IMR-90 (cell line): ENCODE measurements at regions not wholly inside any gene's neighbourhood (a gene's known extent, or its start where the extent isn't known, plus 50 kb on each side); places are given as distances from the start of the nearest gene placed in this dataset.

Experiments
- ATAC-seq: fragments of 200-7000 bp; cut with Tn5 transposase; 2 replicates; pipeline ENCODE4 v1.9.1; 2020; ENCODE audit warnings: low read depth, mild to moderate bottlenecking, moderate library complexity
- BruUV-seq: library from RNA; stranded (reverse); fragments of 400-500 nt; replicated peaks from 2 replicates; lab custom pipeline; 2021; lab: Mats Ljungman, UMichigan
- CTCF ChIA-PET: fragments of 300-600 bp; formaldehyde crosslinking; extraction: SDS; loops from one replicate; lab custom pipeline; 2021; ENCODE audit warnings: antibody characterized with exemption; lab: Yijun Ruan, JAX
- POLR2A ChIA-PET: fragments of 300-600 bp; sonication (Branson Sonifier 250); formaldehyde crosslinking; loops from one replicate; lab custom pipeline; 2022; ENCODE audit warnings: antibody characterized with exemption; ENCODE audit not compliant: unreplicated experiment; lab: Charles Lee
- DNase-seq: peaks from one replicate; pipeline ENCODE4 v3.0.0; 2013
- H2AFZ ChIP-seq: replicated peaks from 2 replicates; pipeline ENCODE3; 2013; ENCODE audit warnings: low read length, mild to moderate bottlenecking; ENCODE audit not compliant: poor library complexity
- H2AK5ac ChIP-seq: 2 replicates; pipeline ENCODE4 v1.6.1; 2013; ENCODE audit warnings: low read depth, low read length, inconsistent platforms
- H2AK9ac ChIP-seq: replicated peaks from 2 replicates; pipeline ENCODE3; 2013; ENCODE audit warnings: mild to moderate bottlenecking, low read depth, low read length, moderate library complexity; ENCODE audit not compliant: poor library complexity
- H2BK120ac ChIP-seq: 2 replicates; pipeline ENCODE4 v1.6.1; 2013; ENCODE audit warnings: low read depth, low read length, inconsistent platforms
- H2BK15ac ChIP-seq: 3 replicates; pipeline ENCODE4 v1.6.1; 2013; ENCODE audit warnings: low read depth, low read length, inconsistent platforms
- H2BK20ac ChIP-seq: 2 replicates; pipeline ENCODE4 v1.6.1; 2013; ENCODE audit warnings: low read depth, mild to moderate bottlenecking, inconsistent platforms, low read length, moderate library complexity
- H2BK5ac ChIP-seq: 2 replicates; pipeline ENCODE4 v1.6.1; 2013; ENCODE audit warnings: mild to moderate bottlenecking, low read depth, low read length, inconsistent platforms; ENCODE audit not compliant: poor library complexity, severe bottlenecking
- H3K14ac ChIP-seq: replicated peaks from 2 replicates; pipeline ENCODE4 v1.6.1; 2013; ENCODE audit warnings: low read depth, low read length, inconsistent platforms
- H3K18ac ChIP-seq: 2 replicates; pipeline ENCODE4 v1.6.1; 2013; ENCODE audit warnings: low read depth, low read length, control low read depth
- H3K23ac ChIP-seq: 2 replicates; pipeline ENCODE4 v1.6.1; 2013; ENCODE audit warnings: low read depth, low read length, inconsistent platforms
- H3K27ac ChIP-seq: 2 replicates; pipeline ENCODE4 v1.5.1; 2013; ENCODE audit warnings: mild to moderate bottlenecking, control low read depth, low read length; ENCODE audit not compliant: insufficient read depth
- H3K27me3 ChIP-seq: 2 replicates; pipeline ENCODE4 v1.6.1; 2013; ENCODE audit warnings: low read length; ENCODE audit not compliant: control insufficient read depth, insufficient read depth
- H3K36me3 ChIP-seq: 2 replicates; pipeline ENCODE4 v1.6.1; 2013; ENCODE audit warnings: low read length, mixed read lengths; ENCODE audit not compliant: control insufficient read depth, insufficient read depth
- H3K4ac ChIP-seq: 2 replicates; pipeline ENCODE4 v1.6.1; 2013; ENCODE audit warnings: low read depth, low read length, inconsistent platforms
- H3K4me1 ChIP-seq: 2 replicates; pipeline ENCODE4 v1.6.1; 2013; ENCODE audit warnings: low read length, mixed read lengths; ENCODE audit not compliant: control insufficient read depth, insufficient read depth
- H3K4me2 ChIP-seq: 2 replicates; pipeline ENCODE4 v1.6.1; 2013; ENCODE audit warnings: low read depth, mild to moderate bottlenecking, control low read depth, low read length, moderate library complexity
- H3K4me3 ChIP-seq: 2 replicates; pipeline ENCODE4 v1.5.1; 2013; ENCODE audit warnings: low read depth, mild to moderate bottlenecking, control low read depth, low read length, moderate library complexity; ENCODE audit not compliant: insufficient read depth
- H3K56ac ChIP-seq: 2 replicates; pipeline ENCODE4 v1.6.1; 2013; ENCODE audit warnings: low read length, inconsistent platforms; ENCODE audit not compliant: insufficient read depth; ENCODE audit errors: extremely low read depth
- H3K79me1 ChIP-seq, 2 experiments: 2 replicates each; pipeline ENCODE4 v1.6.1; 2013; ENCODE audit warnings: low read length in 2 of 2, inconsistent platforms in 1 of 2, low read depth in 1 of 2
- H3K9ac ChIP-seq: 2 replicates; pipeline ENCODE4 v1.6.1; 2013; ENCODE audit warnings: low read depth, low read length, control low read depth
- H3K9me1 ChIP-seq: 2 replicates; pipeline ENCODE4 v1.6.1; 2013; ENCODE audit warnings: low read length, inconsistent platforms; ENCODE audit not compliant: insufficient read depth
- H3K9me3 ChIP-seq: 2 replicates; pipeline ENCODE4 v1.6.1; 2013; ENCODE audit warnings: low read length; ENCODE audit not compliant: control insufficient read depth, insufficient read depth
- H4K20me1 ChIP-seq: 2 replicates; pipeline ENCODE4 v1.6.1; 2013; ENCODE audit warnings: low read length, inconsistent platforms; ENCODE audit not compliant: insufficient read depth
- H4K5ac ChIP-seq: 2 replicates; pipeline ENCODE4 v1.6.1; 2013; ENCODE audit warnings: mild to moderate bottlenecking, low read depth, low read length, control low read depth
- H4K8ac ChIP-seq, 2 experiments: 2 replicates each; pipeline ENCODE4 v1.6.1; 2013; ENCODE audit warnings: low read depth in 2 of 2, low read length in 2 of 2, control low read depth in 1 of 2, inconsistent platforms in 1 of 2
- H4K91ac ChIP-seq: 2 replicates; pipeline ENCODE4 v1.6.1; 2013; ENCODE audit warnings: low read depth, low read length, inconsistent platforms; ENCODE audit not compliant: insufficient read depth
- CEBPB ChIP-seq: IDR thresholded peaks from 2 replicates; pipeline ENCODE4 v1.6.1; 2012; ENCODE audit warnings: low read depth, low read length, improper control_type of control experiment
- CHD1 ChIP-seq: IDR thresholded peaks from 2 replicates; pipeline ENCODE4 v1.6.1; 2012; ENCODE audit warnings: low read depth, low read length, improper control_type of control experiment
- MAFK ChIP-seq: IDR thresholded peaks from 2 replicates; pipeline ENCODE4 v1.6.1; 2012; ENCODE audit warnings: low read depth, low read length, improper control_type of control experiment
- MAZ ChIP-seq: IDR thresholded peaks from 2 replicates; pipeline ENCODE4 v1.6.1; 2012; ENCODE audit warnings: low read depth, mild to moderate bottlenecking, low read length, improper control_type of control experiment, moderate library complexity, borderline replicate concordance
- POLR2A ChIP-seq: IDR thresholded peaks from 2 replicates; pipeline ENCODE4 v1.6.1; 2012; ENCODE audit warnings: mild to moderate bottlenecking, low read depth, low read length
- RCOR1 ChIP-seq: IDR thresholded peaks from 2 replicates; pipeline ENCODE4 v1.6.1; 2012; ENCODE audit warnings: mild to moderate bottlenecking, low read length, improper control_type of control experiment; ENCODE audit not compliant: insufficient replicate concordance
- RFX5 ChIP-seq: IDR thresholded peaks from 2 replicates; pipeline ENCODE4 v1.8.0; 2012; ENCODE audit warnings: low read depth, mild to moderate bottlenecking, low read length, moderate library complexity
- WGBS, 2 experiments: methylation state at CpG; one replicate each; pipeline versions ENCODE4 v1.1.5 to v1.1.7; 2013; ENCODE audit warnings: missing lambda C conversion rate in 2 of 2; ENCODE audit not compliant: insufficient read length in 1 of 2; ENCODE audit errors: extremely low coverage in 2 of 2; 5-methylcytosine and 5-hydroxymethylcytosine counted together
- dilution Hi-C: fragments of 300-500 bp; cut with HindIII; formaldehyde crosslinking; loops from one replicate; pipeline ENCODE4 v1.14.3; 2018; ENCODE audit warnings: low sequenced_read_pairs; ENCODE audit not compliant: unreplicated experiment
- in situ Hi-C: fragments of 300-500 bp; cut with MboI; formaldehyde crosslinking; loops from 3 replicates; pipeline ENCODE4 v1.14.3; 2019; ENCODE audit warnings: low sequenced_read_pairs, inconsistent platforms, mixed read lengths
- intact Hi-C: fragments of 100-400 bp; cut with micrococcal nuclease; formaldehyde crosslinking; loops from 2 replicates; pipeline ENCODE4 v1.10.0; 2022
- TF ChIP-seq, protein P1 (sequence below): fragments of 150-350 bp; IDR thresholded peaks from 2 replicates; pipeline ENCODE4 v1.6.1; 2017; ENCODE audit warnings: mild to moderate bottlenecking, antibody characterized with exemption, low read length, low read depth

DNA sequence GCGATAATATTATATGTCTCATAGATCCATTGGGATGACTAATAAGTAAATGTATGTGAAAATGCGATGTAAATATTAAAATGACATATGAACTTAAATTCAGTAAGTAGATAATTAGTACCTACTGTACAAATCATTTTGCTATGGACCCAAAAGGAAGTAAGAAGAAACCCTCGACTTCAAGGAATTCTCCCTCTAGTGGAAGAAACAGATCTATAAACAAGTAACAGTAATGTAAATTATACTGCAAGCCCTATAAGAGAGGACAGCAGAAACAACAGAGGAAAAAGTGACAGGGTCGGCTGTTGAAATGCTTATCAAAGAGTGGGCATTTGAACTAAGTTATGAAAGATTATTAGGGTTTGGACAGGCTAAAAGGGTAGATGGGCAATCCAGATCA is 320.3 kb downstream of the DMAC1 start:
- no peak overlapping the region for H3K9ac ChIP-seq
- ChIA-PET CTCF (no interaction called here), POLR2A (no interaction called here)
- H3K23ac ChIP-seq: no peak overlapping the region
- no peak overlapping the region for H2BK5ac ChIP-seq
- no peak overlapping the region for H2BK15ac ChIP-seq
- dilution Hi-C loops: no loop called here
- no peaks in the 10 kb centered on the region for H3K9me3 ChIP-seq
- H3K36me3 ChIP-seq: no peaks in the 10 kb centered on the region
- no peak overlapping the region for H2BK120ac ChIP-seq
- no peak overlapping the region for H3K4me2 ChIP-seq
- no peak overlapping the region for H4K8ac ChIP-seq
- H2AFZ ChIP-seq: no peak overlapping the region
- no peak overlapping the region for H3K4ac ChIP-seq
- peak; percentile 13 for DNase-seq
- H3K27me3 ChIP-seq: no peaks in the 10 kb centered on the region
- H3K4me1 ChIP-seq: no peaks in the 10 kb centered on the region
- no peak overlapping the region for H3K14ac ChIP-seq
- H4K91ac ChIP-seq: no peak overlapping the region
- TF ChIP-seq, protein P1, sequence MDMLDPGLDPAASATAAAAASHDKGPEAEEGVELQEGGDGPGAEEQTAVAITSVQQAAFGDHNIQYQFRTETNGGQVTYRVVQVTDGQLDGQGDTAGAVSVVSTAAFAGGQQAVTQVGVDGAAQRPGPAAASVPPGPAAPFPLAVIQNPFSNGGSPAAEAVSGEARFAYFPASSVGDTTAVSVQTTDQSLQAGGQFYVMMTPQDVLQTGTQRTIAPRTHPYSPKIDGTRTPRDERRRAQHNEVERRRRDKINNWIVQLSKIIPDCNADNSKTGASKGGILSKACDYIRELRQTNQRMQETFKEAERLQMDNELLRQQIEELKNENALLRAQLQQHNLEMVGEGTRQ: no peak
- TF ChIP-seq MAFK: no peak
- no peak for TF ChIP-seq MAZ
- no peak for TF ChIP-seq CHD1
- TF ChIP-seq CEBPB: no peak
- no peak for TF ChIP-seq POLR2A
- no peak for TF ChIP-seq RCOR1
- TF ChIP-seq RFX5: no peak
- no peak overlapping the region for H3K27ac ChIP-seq
- H3K79me1 ChIP-seq: no peaks in the 10 kb centered on the region
- H2AK5ac ChIP-seq: no peak overlapping the region
- no peaks in the 10 kb centered on the region for H4K20me1 ChIP-seq
- no peak overlapping the region for H4K5ac ChIP-seq
- H2BK20ac ChIP-seq: no peak overlapping the region
- 50% methylated on average over 1 of the region's 4 CpGs; no CpG with 5 or more reads in 1 of the 2 experiments for WGBS, 2 experiments
- no peak overlapping the region for H2AK9ac ChIP-seq
- intact Hi-C loops: no loop called here
- ATAC-seq: no peak
- H3K9me1 ChIP-seq: no peaks in the 10 kb centered on the region
- no peak overlapping the region for H3K4me3 ChIP-seq
- in situ Hi-C loops: no loop called here
- H3K56ac ChIP-seq: no peak overlapping the region
- BruUV-seq: no TSS peak
- no peak overlapping the region for H3K18ac ChIP-seq
